ENCODE measurements at regions not wholly inside any gene's neighbourhood (a gene's known extent, or its start where the extent isn't known, plus 50 kb on each side); places are given as distances from the start of the nearest gene placed in this dataset.

DNA sequence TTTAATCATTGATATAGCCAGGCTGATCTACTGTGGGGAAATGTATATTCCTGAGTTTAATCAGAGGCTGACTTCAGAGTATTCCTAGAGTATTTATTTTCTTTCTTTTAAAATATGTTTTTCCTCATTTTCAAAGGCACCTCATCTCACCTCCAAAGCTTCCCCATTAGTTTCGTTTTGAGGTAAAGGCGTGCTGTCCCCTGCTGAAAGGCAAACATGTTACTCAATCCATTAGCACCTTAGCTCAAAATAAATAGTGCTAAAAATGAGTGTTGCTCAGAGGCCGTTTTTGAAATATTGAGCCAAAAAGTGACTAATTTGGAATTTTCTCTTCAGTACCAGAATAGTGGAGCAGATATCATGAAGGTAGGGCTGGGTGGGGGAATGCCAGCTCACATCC lies 386.2 kb downstream of the SOX11 start:
- H3K4me3 ChIP-seq: no peak overlapping the region
- no peaks in the 10 kb centered on the region for H3K9me3 ChIP-seq
- no peaks in the 10 kb centered on the region for H3K36me3 ChIP-seq
- no peaks in the 10 kb centered on the region for H3K27me3 ChIP-seq
- H3K4me1 ChIP-seq: no peaks in the 10 kb centered on the region
- no peak for DNase-seq
- H3K27ac ChIP-seq: no peak overlapping the region
- TF ChIP-seq POLR2A (IDR thresholded peaks at IDR 0.05): no peak
- TF ChIP-seq, protein P1, sequence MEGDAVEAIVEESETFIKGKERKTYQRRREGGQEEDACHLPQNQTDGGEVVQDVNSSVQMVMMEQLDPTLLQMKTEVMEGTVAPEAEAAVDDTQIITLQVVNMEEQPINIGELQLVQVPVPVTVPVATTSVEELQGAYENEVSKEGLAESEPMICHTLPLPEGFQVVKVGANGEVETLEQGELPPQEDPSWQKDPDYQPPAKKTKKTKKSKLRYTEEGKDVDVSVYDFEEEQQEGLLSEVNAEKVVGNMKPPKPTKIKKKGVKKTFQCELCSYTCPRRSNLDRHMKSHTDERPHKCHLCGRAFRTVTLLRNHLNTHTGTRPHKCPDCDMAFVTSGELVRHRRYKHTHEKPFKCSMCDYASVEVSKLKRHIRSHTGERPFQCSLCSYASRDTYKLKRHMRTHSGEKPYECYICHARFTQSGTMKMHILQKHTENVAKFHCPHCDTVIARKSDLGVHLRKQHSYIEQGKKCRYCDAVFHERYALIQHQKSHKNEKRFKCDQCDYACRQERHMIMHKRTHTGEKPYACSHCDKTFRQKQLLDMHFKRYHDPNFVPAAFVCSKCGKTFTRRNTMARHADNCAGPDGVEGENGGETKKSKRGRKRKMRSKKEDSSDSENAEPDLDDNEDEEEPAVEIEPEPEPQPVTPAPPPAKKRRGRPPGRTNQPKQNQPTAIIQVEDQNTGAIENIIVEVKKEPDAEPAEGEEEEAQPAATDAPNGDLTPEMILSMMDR (IDR thresholded peaks at IDR 0.05): no peak

DNA sequence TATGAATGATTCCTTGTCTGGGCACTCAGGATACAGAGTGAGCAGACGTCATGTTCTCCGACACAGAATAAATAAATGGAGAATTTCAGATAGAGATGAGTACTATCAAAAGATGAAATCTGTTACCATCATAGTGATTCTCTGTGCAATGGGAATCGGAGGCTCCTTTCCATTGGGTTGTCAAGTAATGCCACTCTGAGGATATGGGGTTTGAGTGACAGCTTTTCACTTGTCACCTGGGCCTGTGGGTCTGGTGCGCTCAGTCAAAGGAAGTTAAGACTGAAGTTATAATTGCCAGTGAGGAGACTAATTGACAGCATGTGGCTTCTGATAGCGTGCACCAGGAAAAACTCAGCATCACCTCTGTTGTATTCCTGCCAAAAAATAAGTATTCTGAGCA lies 387.2 kb downstream of the SOX11 start:
- Histone ChIP-seq H3K36me3 (no peaks in the 10 kb centered on the region), H3K27ac (no peak overlapping the region), H3K9me3 (no peaks in the 10 kb centered on the region), H3K4me3 (no peak overlapping the region), H3K4me1 (no peaks in the 10 kb centered on the region), H3K27me3 (no peaks in the 10 kb centered on the region)
- no peak for DNase-seq
- TF ChIP-seq, protein P1 (IDR thresholded peaks at IDR 0.05): no peak
- no peak for TF ChIP-seq POLR2A (IDR thresholded peaks at IDR 0.05)

DNA sequence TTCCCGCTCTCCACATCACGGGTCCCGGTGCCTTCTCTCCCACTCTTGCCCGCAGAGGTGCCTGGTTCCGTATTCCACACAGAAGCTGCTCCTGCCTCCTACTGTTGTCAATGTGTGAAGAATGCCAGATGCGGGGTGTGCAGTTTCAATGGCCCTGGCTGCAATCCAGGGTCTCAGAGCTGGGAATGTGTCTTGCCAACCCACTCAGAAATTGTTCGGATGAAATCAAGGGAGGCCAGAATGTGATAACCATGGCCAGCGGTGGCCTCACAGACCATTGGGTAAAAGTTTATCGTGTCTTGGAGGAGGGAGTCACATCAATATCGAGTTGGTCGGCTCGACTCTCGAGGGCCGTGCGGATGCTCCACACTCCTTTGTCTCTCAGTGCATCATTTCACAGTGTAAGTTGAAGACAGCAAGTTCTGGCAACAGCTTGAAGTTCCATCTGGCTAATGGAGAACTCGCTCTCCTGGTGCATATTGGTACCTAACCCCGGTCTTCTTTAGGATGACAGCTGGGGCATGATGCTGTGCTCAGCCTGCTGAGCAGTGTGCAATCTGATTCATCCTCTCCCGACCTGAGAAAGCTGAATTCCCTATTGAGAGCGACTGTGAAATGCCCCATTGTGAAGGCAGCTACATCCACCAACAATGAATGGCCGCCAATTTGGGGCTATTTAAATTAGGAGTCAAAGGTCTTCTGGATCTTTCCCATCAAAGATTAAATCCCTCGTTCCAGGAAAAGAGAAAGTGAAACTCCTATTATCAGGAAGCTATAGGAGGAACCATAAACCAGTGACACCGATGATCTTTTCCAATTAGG lies 389.0 kb downstream of the SOX11 start:
- Histone ChIP-seq H3K27me3 (no peaks in the 10 kb centered on the region), H3K4me3 (peak overlapping the region in 2 of 4 donors; percentile 5 to 24), H3K4me1 (no peaks in the 10 kb centered on the region), H3K36me3 (no peaks in the 10 kb centered on the region), H3K9me3 (no peaks in the 10 kb centered on the region), H3K27ac (no peak overlapping the region)
- no peak for DNase-seq
- TF ChIP-seq POLR2A (IDR thresholded peaks at IDR 0.05): no peak
- TF ChIP-seq, protein P1 (IDR thresholded peaks at IDR 0.05): no peak

DNA sequence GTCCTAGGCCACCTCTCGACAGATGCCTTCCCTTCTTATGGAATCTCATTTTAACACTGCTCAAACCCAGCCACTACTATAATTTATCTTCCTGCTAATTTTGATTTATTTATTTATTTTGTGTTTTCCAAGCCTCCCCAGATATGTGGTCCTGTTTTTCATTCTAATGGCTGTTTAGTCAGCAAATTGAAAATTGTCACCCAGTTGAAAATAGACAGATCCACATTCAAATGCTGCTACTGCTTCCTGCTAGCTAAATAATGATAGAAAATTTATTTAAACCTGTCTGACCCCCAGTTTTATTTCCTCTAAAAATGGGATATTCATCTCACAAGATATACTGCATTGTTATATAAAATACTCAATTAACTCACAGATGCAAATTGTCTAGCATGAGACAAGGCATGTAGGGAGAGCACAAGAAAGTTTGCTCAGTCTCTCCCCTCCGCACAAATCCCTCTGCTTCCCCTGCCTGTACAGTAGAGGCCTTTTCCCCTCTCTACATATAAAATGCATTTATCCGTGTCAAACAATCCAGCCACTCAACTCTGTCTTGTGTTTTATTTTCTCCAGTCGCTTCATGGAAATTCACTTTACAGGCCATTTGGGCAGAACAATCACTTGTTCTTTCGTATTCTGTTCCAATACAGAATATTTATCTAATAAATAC lies 389.9 kb downstream of the SOX11 start:
- Histone ChIP-seq H3K27ac (no peak overlapping the region), H3K9me3 (no peaks in the 10 kb centered on the region), H3K4me1 (no peaks in the 10 kb centered on the region), H3K27me3 (no peaks in the 10 kb centered on the region), H3K36me3 (no peaks in the 10 kb centered on the region), H3K4me3 (no peak overlapping the region)
- no peak for DNase-seq
- TF ChIP-seq POLR2A (IDR thresholded peaks at IDR 0.05): no peak

DNA sequence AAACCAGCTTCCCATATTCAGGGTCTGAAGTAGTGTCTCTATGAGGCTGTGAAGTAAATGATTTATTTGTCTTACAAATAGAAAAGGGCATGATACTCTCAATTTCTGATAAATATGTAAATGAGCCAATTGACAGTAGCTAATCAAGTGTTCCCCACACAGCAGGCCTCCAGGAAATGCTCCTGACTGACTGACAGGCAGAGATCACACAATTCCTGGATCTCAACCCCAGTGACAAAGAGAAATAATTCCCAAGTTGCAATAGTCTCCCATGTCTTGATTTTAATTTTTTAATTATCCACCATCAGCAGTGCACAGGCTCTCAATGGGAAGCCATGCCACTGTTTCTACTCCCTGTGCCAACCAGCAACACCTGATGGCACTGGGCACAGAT lies 390.4 kb downstream of the SOX11 start:
- Histone ChIP-seq H3K4me3 (no peak overlapping the region), H3K9me3 (no peaks in the 10 kb centered on the region), H3K27ac (no peak overlapping the region), H3K36me3 (no peaks in the 10 kb centered on the region), H3K4me1 (no peaks in the 10 kb centered on the region), H3K27me3 (no peaks in the 10 kb centered on the region)
- TF ChIP-seq POLR2A (IDR thresholded peaks at IDR 0.05): no peak
- TF ChIP-seq, protein P1 (IDR thresholded peaks at IDR 0.05): no peak
- no peak for DNase-seq

DNA sequence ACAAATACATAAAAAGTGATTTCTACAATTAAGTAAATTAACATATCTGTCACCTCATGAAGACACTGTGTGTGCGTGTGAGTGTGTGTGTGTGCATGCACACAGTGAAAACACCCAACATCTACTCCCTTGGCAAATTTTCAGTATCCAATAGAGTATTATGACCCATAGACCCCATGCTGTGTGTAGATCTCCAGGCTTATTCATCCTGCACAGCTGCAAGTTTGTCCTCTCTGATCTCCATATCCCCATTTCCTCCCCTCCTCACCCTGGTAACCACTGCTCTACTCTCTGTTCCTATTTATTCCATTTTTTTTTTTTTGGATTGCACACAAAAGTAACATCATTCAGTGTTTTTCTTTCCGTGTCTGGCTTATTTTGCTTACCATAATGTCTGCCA lies 391.0 kb downstream of the SOX11 start:
- H3K36me3 ChIP-seq: no peaks in the 10 kb centered on the region
- no peak overlapping the region for H3K27ac ChIP-seq
- TF ChIP-seq, protein P1 (IDR thresholded peaks at IDR 0.05): no peak
- H3K27me3 ChIP-seq: no peaks in the 10 kb centered on the region
- DNase-seq: no peak
- H3K4me1 ChIP-seq: no peaks in the 10 kb centered on the region
- no peaks in the 10 kb centered on the region for H3K9me3 ChIP-seq
- H3K4me3 ChIP-seq: no peak overlapping the region

All from Peyer's patch (tissue), 4 donors.